ENCODE measurements at regions not wholly inside any gene's neighbourhood (a gene's known extent, or its start where the extent isn't known, plus 50 kb on each side); places are given as distances from the start of the nearest gene placed in this dataset.
"Not testable (repeated sequence)": the region's sequence is repeated elsewhere in the genome, so short reads cannot be mapped to it uniquely, and the experiment has no call there.

- not testable (repeated sequence) for H3K9me3 Mint-ChIP-seq; ATAC-seq; H3K27me3 Mint-ChIP-seq; H3K4me3 Mint-ChIP-seq; H3K27ac Mint-ChIP-seq; DNase-seq (ENCODE audit: low spot score); H3K4me1 Mint-ChIP-seq (ENCODE audit: low read depth in 2 of 2)
- H3K36me3 Mint-ChIP-seq = peaks cover 35% of the 10 kb centered on the region
Measured at GRCh38 chr3:197618408-197618807, 62.6 kb upstream of the BDH1 start.

GRCh38 chr3:197615430-197615829 lies 59.7 kb upstream of the BDH1 start:
- ATAC-seq (no peak), DNase-seq (ENCODE audit: low spot score) (no peak)
- Mint-ChIP-seq H3K36me3 (peaks cover 46% of the 10 kb centered on the region), H3K27me3 (no peaks in the 10 kb centered on the region), H3K9me3 (no peaks in the 10 kb centered on the region), H3K4me1 (ENCODE audit: low read depth in 2 of 2) (peaks cover 4 to 5% of the 10 kb centered on the region in 2 donors), H3K27ac (no peak overlapping the region), H3K4me3 (no peak overlapping the region)

- ATAC-seq; H3K9me3 Mint-ChIP-seq; H3K27me3 Mint-ChIP-seq; H3K4me3 Mint-ChIP-seq; DNase-seq (ENCODE audit: low spot score): not testable (repeated sequence)
- Mint-ChIP-seq H3K27ac (peak overlapping the region in 1 of 2 donors; percentile 11), H3K36me3 (peaks cover 53% of the 10 kb centered on the region), H3K4me1 (ENCODE audit: low read depth in 2 of 2) (peaks cover 4 to 12% of the 10 kb centered on the region in 2 donors)
Measured at GRCh38 chr3:197614134-197614533, 58.4 kb upstream of the BDH1 start.

- H3K27ac Mint-ChIP-seq = peak overlapping the region; percentile 11 to 47
- H3K4me3 Mint-ChIP-seq = peak overlapping the region; percentile 30
- no peak for DNase-seq (ENCODE audit: low spot score)
- ATAC-seq = peak in 1 of 2 donors; percentile 68
- H3K9me3 Mint-ChIP-seq = no peaks in the 10 kb centered on the region
- H3K27me3 Mint-ChIP-seq = no peaks in the 10 kb centered on the region
- peaks cover 4 to 12% of the 10 kb centered on the region in 2 donors for H3K4me1 Mint-ChIP-seq (ENCODE audit: low read depth in 2 of 2)
- peaks cover 53% of the 10 kb centered on the region for H3K36me3 Mint-ChIP-seq
Measured at GRCh38 chr3:197613199-197613598, 57.4 kb upstream of the BDH1 start.

GRCh38 chr3:197611255-197611654 lies 55.5 kb upstream of the BDH1 start:
- no peak overlapping the region for H3K4me3 Mint-ChIP-seq
- no peaks in the 10 kb centered on the region for H3K9me3 Mint-ChIP-seq
- peaks cover 4 to 12% of the 10 kb centered on the region in 2 donors for H3K4me1 Mint-ChIP-seq (ENCODE audit: low read depth in 2 of 2)
- no peaks in the 10 kb centered on the region for H3K27me3 Mint-ChIP-seq
- peaks cover 43% of the 10 kb centered on the region for H3K36me3 Mint-ChIP-seq
- DNase-seq (ENCODE audit: low spot score) (no peak), ATAC-seq (no peak)
- H3K27ac Mint-ChIP-seq = no peak overlapping the region

- Mint-ChIP-seq H3K27me3 (no peaks in the 10 kb centered on the region), H3K36me3 (peaks cover 16% of the 10 kb centered on the region), H3K4me3 (no peak overlapping the region), H3K27ac (no peak overlapping the region), H3K4me1 (ENCODE audit: low read depth in 2 of 2) (peaks cover 2 to 7% of the 10 kb centered on the region in 2 donors), H3K9me3 (no peaks in the 10 kb centered on the region)
- DNase-seq (ENCODE audit: low spot score) (no peak), ATAC-seq (no peak)
Measured at GRCh38 chr3:197606468-197606867, 50.7 kb upstream of the BDH1 start.

Data from natural killer cell treated with Interleukin-12 subunit alpha and Interleukin-12 subunit beta and Interleukin-15 and Interleukin-18, amount 100 ng/mL, for 72 hours (primary cell).